Astrocyte of the cerebellum (primary cell): ENCODE measurements at regions not wholly inside any gene's neighbourhood (a gene's known extent, or its start where the extent isn't known, plus 50 kb on each side); places are given as distances from the start of the nearest gene placed in this dataset.

Experiments used
- DNase-seq: peaks from one replicate; pipeline ENCODE4 v3.0.0-alpha.2; 2011; ENCODE audit warnings: low read depth
- H3K4me3 ChIP-seq: 2 replicates; pipeline ENCODE4 v1.5.1; 2011; ENCODE audit warnings: mild to moderate bottlenecking, low read depth, low read length, moderate library complexity
- CTCF ChIP-seq: IDR thresholded peaks from 2 replicates; pipeline ENCODE4 v1.5.1; 2012; ENCODE audit warnings: low read length, low read depth, moderate library complexity, mild to moderate bottlenecking; ENCODE audit errors: missing control alignments
- in situ Hi-C: cut with HindIII; loops from 2 replicates; pipeline ENCODE4 v1.10.0; 2017; ENCODE audit warnings: low sequenced_read_pairs

GRCh38 chr2:7986431-7986830, 695.4 kb upstream of the ID2 start:
- in situ Hi-C loops = no loop called here
- no peak for DNase-seq
- no peak overlapping the region for H3K4me3 ChIP-seq
- no peak for TF ChIP-seq CTCF

GRCh38 chr2:7987992-7988391, 693.9 kb upstream of the ID2 start:
- TF ChIP-seq CTCF = no peak
- in situ Hi-C loops = no loop called here
- no peak for DNase-seq
- no peak overlapping the region for H3K4me3 ChIP-seq

GRCh38 chr2:7988440-7988839, 693.4 kb upstream of the ID2 start:
- no peak overlapping the region for H3K4me3 ChIP-seq
- in situ Hi-C loops = no loop called here
- TF ChIP-seq CTCF = no peak
- DNase-seq = no peak

GRCh38 chr2:7989823-7990222, 692.0 kb upstream of the ID2 start:
- TF ChIP-seq CTCF = no peak
- in situ Hi-C loops = no loop called here
- no peak overlapping the region for H3K4me3 ChIP-seq
- no peak for DNase-seq

GRCh38 chr2:7992612-7993602, 688.9 kb upstream of the ID2 start:
- no peak for DNase-seq
- TF ChIP-seq CTCF = no peak
- H3K4me3 ChIP-seq = no peak overlapping the region
- in situ Hi-C loops = no loop called here

GRCh38 chr2:7994397-7994951, 687.4 kb upstream of the ID2 start:
- in situ Hi-C loops = no loop called here
- DNase-seq = no peak
- no peak overlapping the region for H3K4me3 ChIP-seq
- TF ChIP-seq CTCF = no peak
